T-cell (primary cell): ENCODE measurements at regions not wholly inside any gene's neighbourhood (a gene's known extent, or its start where the extent isn't known, plus 50 kb on each side); places are given as distances from the start of the nearest gene placed in this dataset.
"Not testable (repeated sequence)": the region's sequence is repeated elsewhere in the genome, so short reads cannot be mapped to it uniquely, and the experiment has no call there.

Source experiments
- ATAC-seq, 4 experiments: fragments of 200-7000 bp in 3 of 4; fragments of 150-1000 bp in 1 of 4; cut with Tn5 transposase; replicated peaks in 1 of 4; 1 replicate in 3 of 4; 2 replicates in 1 of 4; pipeline ENCODE4 v1.10.0; 2021; ENCODE audit warnings: moderate library complexity in 3 of 4, mild to moderate bottlenecking in 2 of 4, moderate number of reproducible peaks in 1 of 4
- CTCF ChIA-PET, 2 donors: fragments of 300-600 bp; sonication (Branson Sonifier 250); formaldehyde crosslinking; loops; one replicate each; lab custom pipeline; 2022; ENCODE audit warnings: antibody characterized with exemption in 2 of 2; lab: Charles Lee
- POLR2A ChIA-PET, 2 donors: fragments of 300-600 bp; sonication (Branson Sonifier 250); formaldehyde crosslinking; loops; one replicate each; lab custom pipeline; 2022; ENCODE audit warnings: antibody characterized with exemption in 2 of 2; lab: Charles Lee
- DNase-seq, 35 experiments: peaks; one replicate each; pipeline versions ENCODE4 v3.0.0 to v3.0.0-alpha.2; 2013 to 2023
- H3K27ac ChIP-seq: one replicate; pipeline ENCODE4 v1.5.1; 2013; ENCODE audit warnings: low read length
- H3K27me3 ChIP-seq, 2 experiments: replicated peaks in 1 of 2; 1 replicate in 1 of 2; 2 replicates in 1 of 2; pipeline versions ENCODE4 v1.6.1 to v1.7.0; 2013; ENCODE audit warnings: low read length in 1 of 2, mixed read lengths in 1 of 2; ENCODE audit not compliant: control insufficient read depth in 2 of 2, insufficient read depth in 2 of 2; ENCODE audit errors: extremely low read depth in 1 of 2
- H3K36me3 ChIP-seq, 2 donors: 1 replicate in 1 of 2; 2 replicates in 1 of 2; pipeline versions ENCODE4 v1.6.1 to v1.7.0; 2013; ENCODE audit warnings: low read length in 1 of 2; ENCODE audit not compliant: control insufficient read depth in 2 of 2, insufficient read depth in 1 of 2; ENCODE audit errors: extremely low read depth in 1 of 2
- H3K4me1 ChIP-seq, 2 experiments: 1 replicate in 1 of 2; 2 replicates in 1 of 2; pipeline versions ENCODE4 v1.6.1 to v1.7.0; 2013; ENCODE audit warnings: low read length in 2 of 2, mixed read lengths in 1 of 2; ENCODE audit not compliant: insufficient read depth in 2 of 2, control insufficient read depth in 1 of 2; ENCODE audit errors: extremely low read depth in 1 of 2
- H3K4me3 ChIP-seq, 2 donors: 1 replicate in 1 of 2; 2 replicates in 1 of 2; pipeline versions ENCODE4 v1.5.1 to v1.7.0; 2013; ENCODE audit warnings: mild to moderate bottlenecking in 2 of 2, low read length in 1 of 2, moderate library complexity in 1 of 2; ENCODE audit not compliant: control insufficient read depth in 1 of 2; ENCODE audit errors: extremely low read depth in 1 of 2
- H3K9me3 ChIP-seq: 2 replicates; pipeline ENCODE4 v1.7.0; 2013
- H3K27ac Mint-ChIP-seq, 2 donors: one replicate each; pipeline ENCODE4 v1.8.0; 2020 to 2021; ENCODE audit warnings: mild to moderate bottlenecking in 2 of 2, mixed read lengths in 2 of 2
- H3K27me3 Mint-ChIP-seq, 2 donors: one replicate each; pipeline ENCODE4 v1.8.0; 2021 to 2022; ENCODE audit warnings: mixed read lengths in 2 of 2
- H3K36me3 Mint-ChIP-seq: one replicate; pipeline ENCODE4 v1.8.0; 2021; ENCODE audit warnings: mixed read lengths
- H3K4me1 Mint-ChIP-seq, 3 donors: one replicate each; pipeline ENCODE4 v1.8.0; 2020 to 2022; ENCODE audit warnings: mixed read lengths in 3 of 3, mild to moderate bottlenecking in 1 of 3
- H3K4me3 Mint-ChIP-seq, 3 donors: one replicate each; pipeline ENCODE4 v1.8.0; 2020 to 2022; ENCODE audit warnings: mild to moderate bottlenecking in 3 of 3, mixed read lengths in 3 of 3, moderate library complexity in 3 of 3
- H3K9me3 Mint-ChIP-seq, 3 donors: one replicate each; pipeline ENCODE4 v1.8.0; 2020 to 2022; ENCODE audit warnings: mixed read lengths in 3 of 3
- WGBS: methylation state at CpG from one replicate; pipeline ENCODE4 v1.1.5; 2013; ENCODE audit warnings: missing lambda C conversion rate; ENCODE audit not compliant: insufficient coverage; 5-methylcytosine and 5-hydroxymethylcytosine counted together

DNA sequence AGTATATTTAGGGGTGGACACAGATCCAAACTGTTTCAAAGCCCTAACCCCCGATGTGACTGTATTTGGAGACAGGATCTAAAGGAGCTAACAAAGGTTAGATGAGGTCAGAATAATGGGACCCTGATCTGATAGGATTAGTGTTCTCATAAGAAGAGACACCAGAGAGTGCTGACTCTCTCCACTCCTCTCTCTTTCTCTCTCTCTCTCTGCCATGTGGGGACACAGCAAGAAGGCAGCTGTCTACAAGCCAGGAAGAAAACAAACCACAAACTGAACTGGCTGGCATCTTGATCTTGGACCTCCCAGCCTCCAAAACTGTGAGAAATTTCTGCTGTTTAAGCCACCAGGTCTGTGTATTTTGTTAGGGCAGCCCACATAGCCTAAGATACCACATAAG, 84.7 kb upstream of the KDM7A start:
- no CpG with 5 or more reads among the region's 1 CpG for WGBS
- no peaks in the 10 kb centered on the region for H3K36me3 Mint-ChIP-seq
- ChIA-PET POLR2A (interaction anchor here in 1 of 2 donors (0.6 to 1.0 kb wide), 2 partner anchors 11 to 114 kb away, joined by 4 to 5 read pairs; no protein-coding TSS in a partner anchor), CTCF (no interaction called here)
- Histone ChIP-seq H3K27ac (no peak overlapping the region), H3K9me3 (no peaks in the 10 kb centered on the region), H3K4me3 (no peak overlapping the region), H3K4me1 (peaks cover 18 to 42% of the 10 kb centered on the region in 2 experiments), H3K36me3 (no peaks in the 10 kb centered on the region), H3K27me3 (no peaks in the 10 kb centered on the region)
- H3K27me3 Mint-ChIP-seq = no peaks in the 10 kb centered on the region
- H3K4me3 Mint-ChIP-seq = peak overlapping the region in 1 of 3 donors; percentile 50
- peaks cover 46 to 49% (median 47%) of the 10 kb centered on the region in 3 donors for H3K4me1 Mint-ChIP-seq
- H3K27ac Mint-ChIP-seq = peak overlapping the region; percentile 60 to 81
- ATAC-seq = peak in 1 of 4 experiments; percentile 8
- DNase-seq = peak in 1 of 35 experiments; percentile 19
- H3K9me3 Mint-ChIP-seq = peaks cover 5 to 7% (median 6%) of the 10 kb centered on the region in 3 donors

DNA sequence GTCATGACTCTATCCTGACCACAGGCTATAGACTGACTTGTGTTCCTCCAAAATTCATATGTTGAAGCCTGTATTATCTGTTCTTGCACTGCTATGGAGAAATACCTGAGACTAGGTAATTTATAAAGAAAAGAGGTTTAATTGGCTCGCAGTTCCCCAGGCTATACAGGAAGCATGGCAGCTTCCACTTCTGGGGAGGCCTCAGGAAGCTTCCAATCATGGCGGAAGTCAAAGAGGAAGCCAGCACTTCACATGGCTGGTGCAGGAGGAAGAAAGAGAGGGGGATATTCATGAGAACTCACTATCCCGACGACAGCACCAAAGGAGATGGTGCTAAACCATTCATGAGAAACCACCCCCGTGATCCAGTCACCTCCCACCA, 84.3 kb upstream of the KDM7A start:
- ATAC-seq = no peak

DNA sequence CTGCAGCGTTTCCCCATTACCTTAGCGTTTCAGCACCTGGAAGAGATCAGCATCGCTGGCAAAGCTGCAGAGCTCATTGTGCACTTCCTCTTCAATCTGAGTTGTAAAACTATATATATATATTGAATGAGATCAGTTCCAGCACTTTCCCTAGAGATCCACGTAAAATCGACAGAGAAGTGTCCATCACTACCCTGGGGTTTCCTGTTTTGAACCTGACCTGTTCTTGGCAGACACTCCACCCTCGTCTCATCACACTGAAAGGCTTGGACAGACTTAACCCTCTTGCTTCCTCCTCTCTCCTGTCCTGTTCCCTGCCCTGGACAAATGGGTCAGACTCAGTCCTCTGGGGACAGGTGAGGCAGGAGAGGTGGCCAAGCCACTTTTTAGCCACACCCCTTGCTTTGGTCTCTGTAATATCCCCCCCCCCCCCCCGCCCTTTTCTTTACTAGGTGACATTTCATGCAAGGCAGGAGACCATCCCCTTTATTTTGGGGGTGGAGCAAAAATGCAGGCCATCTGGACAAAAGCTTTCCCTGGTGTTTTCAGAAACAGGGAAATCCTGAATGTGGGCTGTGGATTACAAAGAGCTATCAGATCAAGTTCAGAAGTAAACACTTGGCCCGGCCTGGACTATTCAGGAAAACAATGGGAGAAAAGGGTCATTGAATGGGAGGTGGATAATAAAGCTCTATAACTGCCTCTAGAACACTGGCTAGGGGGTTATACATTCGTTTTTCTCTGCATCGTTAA, 83.7 kb upstream of the KDM7A start:
- CTCF ChIA-PET = interaction anchor here in 1 of 2 donors (0.5 kb wide), 1 partner anchor 29 kb away, joined by 3 read pairs; no protein-coding TSS in a partner anchor
- no peak overlapping the region for H3K27ac Mint-ChIP-seq

More for the DNA sequence above, 84.3 kb upstream of the KDM7A start:
- POLR2A ChIA-PET = interaction anchor here in 1 of 2 donors (0.6 kb wide), 1 partner anchor 15 kb away, joined by 3 read pairs; no protein-coding TSS in a partner anchor
- Mint-ChIP-seq H3K4me3 (peak overlapping the region in 1 of 3 donors; percentile 50), H3K27ac (peak overlapping the region; percentile 60 to 81), H3K4me1 (peaks cover 46 to 49% (median 47%) of the 10 kb centered on the region in 3 donors), H3K36me3 (no peaks in the 10 kb centered on the region), H3K27me3 (no peaks in the 10 kb centered on the region), H3K9me3 (peaks cover 5 to 7% (median 6%) of the 10 kb centered on the region in 3 donors)
- DNase-seq = no peak
- Histone ChIP-seq H3K4me1 (peaks cover 18 to 42% of the 10 kb centered on the region in 2 experiments), H3K27me3 (no peaks in the 10 kb centered on the region), H3K4me3 (no peak overlapping the region), H3K27ac (no peak overlapping the region), H3K36me3 (no peaks in the 10 kb centered on the region), H3K9me3 (no peaks in the 10 kb centered on the region)
- whole genome bisulfite sequencing = 80% methylated on average over 1 of the region's 5 CpGs
- CTCF ChIA-PET = no interaction called here

DNA sequence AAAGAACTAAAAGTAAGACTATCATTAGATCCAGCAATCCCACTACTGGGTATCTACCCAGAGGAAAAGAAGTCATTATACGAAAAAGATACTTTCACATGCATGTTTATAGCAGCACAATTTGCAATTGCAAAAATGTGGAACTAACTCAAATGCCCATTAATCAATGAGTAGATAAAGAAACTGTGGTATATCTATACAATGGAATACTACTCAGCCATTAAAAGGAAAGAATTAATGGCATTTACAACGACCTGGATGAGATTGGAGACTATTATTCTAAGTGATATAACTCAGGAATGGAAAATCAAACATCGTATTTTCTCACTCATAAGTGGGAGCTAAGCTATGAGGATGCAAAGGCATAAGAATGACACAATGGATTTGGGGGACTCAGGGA, 80.5 kb upstream of the KDM7A start:
- H3K27ac Mint-ChIP-seq, H3K36me3 Mint-ChIP-seq, H3K4me3 Mint-ChIP-seq, H3K27me3 ChIP-seq, H3K9me3 Mint-ChIP-seq, H3K36me3 ChIP-seq, POLR2A ChIA-PET, H3K27me3 Mint-ChIP-seq, CTCF ChIA-PET, DNase-seq, H3K27ac ChIP-seq, H3K4me3 ChIP-seq, H3K9me3 ChIP-seq, ATAC-seq: not testable (repeated sequence)
- no CpG with 5 or more reads among the region's 3 CpGs for WGBS
- peaks cover 42 to 45% (median 44%) of the 10 kb centered on the region in 3 donors for H3K4me1 Mint-ChIP-seq
- H3K4me1 ChIP-seq = peaks cover 5 to 44% of the 10 kb centered on the region in 2 experiments

More for the DNA sequence above, 83.7 kb upstream of the KDM7A start:
- peaks cover 18 to 42% of the 10 kb centered on the region in 2 experiments for H3K4me1 ChIP-seq
- 17% methylated on average over 1 of the region's 10 CpGs for WGBS
- no peaks in the 10 kb centered on the region for H3K27me3 ChIP-seq
- H3K4me3 Mint-ChIP-seq = no peak overlapping the region
- H3K36me3 Mint-ChIP-seq = no peaks in the 10 kb centered on the region
- no peak overlapping the region for H3K4me3 ChIP-seq
- peaks cover 46 to 49% (median 47%) of the 10 kb centered on the region in 3 donors for H3K4me1 Mint-ChIP-seq
- peaks cover 5 to 7% (median 6%) of the 10 kb centered on the region in 3 donors for H3K9me3 Mint-ChIP-seq
- H3K27ac ChIP-seq = no peak overlapping the region
- no peaks in the 10 kb centered on the region for H3K36me3 ChIP-seq
- POLR2A ChIA-PET = interaction anchor here in 1 of 2 donors (0.6 kb wide), 1 partner anchor 15 kb away, joined by 3 read pairs; no protein-coding TSS in a partner anchor
- no peaks in the 10 kb centered on the region for H3K9me3 ChIP-seq
- no peak for DNase-seq
- ATAC-seq = no peak
- H3K27me3 Mint-ChIP-seq = no peaks in the 10 kb centered on the region

DNA sequence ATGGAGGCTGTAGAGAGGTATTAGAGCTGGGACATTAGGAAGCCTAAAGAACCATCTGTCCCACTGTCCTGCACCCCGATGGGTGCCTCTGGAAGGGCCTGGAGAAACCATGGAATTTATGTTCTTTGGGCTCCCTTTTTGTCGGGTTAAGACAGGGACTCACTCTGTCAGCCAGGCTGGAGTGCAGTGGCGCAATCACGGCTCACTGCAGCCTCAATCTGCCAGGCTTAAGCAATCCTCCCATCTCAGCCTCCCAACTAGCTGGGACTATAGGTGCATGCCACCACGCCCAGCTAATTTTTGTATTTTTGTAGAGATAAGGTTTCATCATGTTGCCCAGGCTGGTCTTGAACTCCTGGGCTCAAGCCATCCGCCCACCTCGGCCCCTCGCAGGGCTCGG, 78.2 kb upstream of the KDM7A start:
- H3K4me3 Mint-ChIP-seq, H3K27ac ChIP-seq, ATAC-seq, H3K4me3 ChIP-seq, H3K27ac Mint-ChIP-seq, H3K36me3 ChIP-seq, H3K9me3 ChIP-seq, H3K27me3 ChIP-seq, H3K27me3 Mint-ChIP-seq, CTCF ChIA-PET, H3K9me3 Mint-ChIP-seq, POLR2A ChIA-PET, H3K36me3 Mint-ChIP-seq, DNase-seq: not testable (repeated sequence)
- WGBS = 100% methylated on average over 2 of the region's 9 CpGs
- peaks cover 22 to 29% (median 25%) of the 10 kb centered on the region in 3 donors for H3K4me1 Mint-ChIP-seq
- peaks cover 0 to 31% of the 10 kb centered on the region in 2 experiments for H3K4me1 ChIP-seq

DNA sequence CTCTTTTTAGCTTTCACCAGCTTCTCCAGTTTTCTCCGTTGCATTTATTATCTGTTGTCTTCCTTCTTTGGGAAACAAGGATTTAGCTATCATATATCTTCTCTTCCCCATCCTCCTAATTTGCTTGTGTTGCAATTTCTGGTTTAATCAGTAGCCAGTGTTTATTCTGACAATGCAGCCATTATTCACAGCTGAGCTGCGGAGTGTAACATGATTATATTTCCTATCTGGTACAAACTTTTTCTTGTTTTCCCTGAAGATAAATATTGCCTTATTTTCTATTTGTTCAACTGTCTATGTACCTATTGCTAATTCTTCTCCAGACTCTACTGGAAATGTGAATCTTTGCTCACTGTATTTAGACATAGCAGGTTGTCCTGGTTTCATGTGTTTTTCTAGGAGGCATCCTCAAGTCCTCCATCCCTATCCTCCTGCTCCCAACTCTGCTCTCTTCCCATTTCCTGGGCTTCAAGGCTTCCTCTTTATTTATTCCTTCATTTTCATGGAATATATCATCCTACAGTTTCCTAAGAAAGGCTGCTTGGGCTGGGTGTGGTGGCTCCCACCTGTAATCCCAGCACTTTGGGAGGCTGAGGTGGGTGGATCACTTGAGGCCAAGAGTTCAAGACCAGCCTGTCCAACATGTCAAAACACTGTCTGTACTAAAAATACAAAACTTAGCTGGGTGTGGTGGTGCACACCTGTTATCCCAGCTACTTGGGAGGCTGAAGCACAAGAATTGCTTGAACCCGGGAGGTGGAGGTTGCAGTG, 72.4 kb upstream of the KDM7A start:
- Histone ChIP-seq H3K27me3 (no peaks in the 10 kb centered on the region), H3K36me3 (no peaks in the 10 kb centered on the region), H3K27ac (no peak overlapping the region), H3K4me3 (no peak overlapping the region), H3K4me1 (peaks cover 0 to 26% of the 10 kb centered on the region in 2 experiments), H3K9me3 (no peaks in the 10 kb centered on the region)
- no peaks in the 10 kb centered on the region for H3K36me3 Mint-ChIP-seq
- ATAC-seq (no peak), DNase-seq (no peak)
- 100% methylated on average over 2 of the region's 3 CpGs for WGBS
- H3K4me1 Mint-ChIP-seq = peaks cover 16 to 21% (median 17%) of the 10 kb centered on the region in 3 donors
- H3K27ac Mint-ChIP-seq = no peak overlapping the region
- H3K9me3 Mint-ChIP-seq = no peaks in the 10 kb centered on the region
- CTCF ChIA-PET = interaction anchor here in 1 of 2 donors (0.6 kb wide), 1 partner anchor 60 kb away, joined by 15 read pairs; no protein-coding TSS in a partner anchor
- POLR2A ChIA-PET = no interaction called here
- H3K27me3 Mint-ChIP-seq = no peaks in the 10 kb centered on the region
- no peak overlapping the region for H3K4me3 Mint-ChIP-seq
